ENCODE measurements at regions not wholly inside any gene's neighbourhood (a gene's known extent, or its start where the extent isn't known, plus 50 kb on each side); places are given as distances from the start of the nearest gene placed in this dataset.
"Not testable (repeated sequence)": the region's sequence is repeated elsewhere in the genome, so short reads cannot be mapped to it uniquely, and the experiment has no call there.

GRCh38 chr2:66242888-66243287 lies 192.0 kb upstream of the MEIS1 start:
- not testable (repeated sequence) for DNase-seq (ENCODE audit: low read depth in 2 of 2)

GRCh38 chr2:66242099-66242789 lies 192.7 kb upstream of the MEIS1 start:
- no peak for DNase-seq (ENCODE audit: low read depth in 2 of 2)

GRCh38 chr2:66240286-66240685 lies 194.6 kb upstream of the MEIS1 start:
- DNase-seq (ENCODE audit: low read depth in 2 of 2), result no peak

GRCh38 chr2:66239655-66240054 lies 195.3 kb upstream of the MEIS1 start:
- DNase-seq (ENCODE audit: low read depth in 2 of 2), result no peak

GRCh38 chr2:66237803-66238379 lies 197.0 kb upstream of the MEIS1 start:
- no peak for DNase-seq (ENCODE audit: low read depth in 2 of 2)

GRCh38 chr2:66236816-66237802 lies 197.8 kb upstream of the MEIS1 start:
- DNase-seq (ENCODE audit: low read depth in 2 of 2), result no peak

- no peak for DNase-seq (ENCODE audit: low read depth in 2 of 2)
Observed at GRCh38 chr2:66236067-66236685, 198.7 kb upstream of the MEIS1 start.

GRCh38 chr2:66235428-66235827 lies 199.5 kb upstream of the MEIS1 start:
- DNase-seq (ENCODE audit: low read depth in 2 of 2), result no peak

- no peak for DNase-seq (ENCODE audit: low read depth in 2 of 2)
Observed at GRCh38 chr2:66233981-66234380, 200.9 kb upstream of the MEIS1 start.

- DNase-seq (ENCODE audit: low read depth in 2 of 2), result no peak
Observed at GRCh38 chr2:66228128-66228547, 206.8 kb upstream of the MEIS1 start.

GRCh38 chr2:66217039-66217585 lies 217.8 kb upstream of the MEIS1 start:
- DNase-seq (ENCODE audit: low read depth in 2 of 2), result no peak

GRCh38 chr2:66212749-66213148 lies 222.2 kb upstream of the MEIS1 start:
- DNase-seq (ENCODE audit: low read depth in 2 of 2), result no peak

- DNase-seq (ENCODE audit: low read depth in 2 of 2), result no peak
Observed at GRCh38 chr2:66202586-66202985, 232.3 kb upstream of the MEIS1 start.

GRCh38 chr2:66201242-66201641 lies 233.7 kb upstream of the MEIS1 start:
- DNase-seq (ENCODE audit: low read depth in 2 of 2), result no peak

- DNase-seq (ENCODE audit: low read depth in 2 of 2), result no peak
Observed at GRCh38 chr2:66198873-66199272, 236.1 kb upstream of the MEIS1 start.

- no peak for DNase-seq (ENCODE audit: low read depth in 2 of 2)
Observed at GRCh38 chr2:66192888-66193287, 242.0 kb upstream of the MEIS1 start.

GRCh38 chr2:66191311-66191710 lies 243.6 kb upstream of the MEIS1 start:
- no peak for DNase-seq (ENCODE audit: low read depth in 2 of 2)

- DNase-seq (ENCODE audit: low read depth in 2 of 2), result no peak
Observed at GRCh38 chr2:66189553-66189952, 245.4 kb upstream of the MEIS1 start.

GRCh38 chr2:66186537-66186936 lies 248.4 kb upstream of the MEIS1 start:
- DNase-seq (ENCODE audit: low read depth in 2 of 2), result no peak

- DNase-seq (ENCODE audit: low read depth in 2 of 2), result no peak
Observed at GRCh38 chr2:66185497-66186054, 249.3 kb upstream of the MEIS1 start.

- not testable (repeated sequence) for DNase-seq (ENCODE audit: low read depth in 2 of 2)
Observed at GRCh38 chr2:66177128-66177796, 257.7 kb upstream of the MEIS1 start.

All from stimulated activated CD8-positive, alpha-beta memory T cell treated with anti-CD3 and anti-CD28 coated beads, Interleukin-2, amount 100 ng/mL, for 48 hours (primary cell).